ENCODE measurements at regions not wholly inside any gene's neighbourhood (a gene's known extent, or its start where the extent isn't known, plus 50 kb on each side); places are given as distances from the start of the nearest gene placed in this dataset.

GRCh38 chr10:4063717-4064116 is 278.7 kb upstream of the KLF6 start:
- TF ChIP-seq TAF1 (IDR thresholded peaks at IDR 0.05; ENCODE audit: borderline replicate concordance, low read depth, low read length) (no peak), POLR2AphosphoS5 (IDR thresholded peaks at IDR 0.05; ENCODE audit: low read depth, low read length) (no peak), POLR2A (IDR thresholded peaks at IDR 0.05; ENCODE audit: low read depth, low read length) (no peak)

All from GM12892 (cell line).